ENCODE measurements at regions not wholly inside any gene's neighbourhood (a gene's known extent, or its start where the extent isn't known, plus 50 kb on each side); places are given as distances from the start of the nearest gene placed in this dataset.

GRCh38 chr3:67324554-67324953 is 326.4 kb downstream of the KBTBD8 start:
- TF ChIP-seq USF2 (IDR thresholded peaks at IDR 0.05; ENCODE audit: low read depth, low read length): no peak
- no peak for TF ChIP-seq MAZ (IDR thresholded peaks at IDR 0.05; ENCODE audit: borderline replicate concordance, low read depth, low read length)
- TF ChIP-seq POLR2A (IDR thresholded peaks at IDR 0.05; ENCODE audit: low read depth, low read length): no peak
- TF ChIP-seq MAFK (IDR thresholded peaks at IDR 0.05; ENCODE audit: low read depth, low read length): no peak
- no peak for TF ChIP-seq CTCF (conservative IDR thresholded peaks at IDR 0.05; ENCODE audit: low read depth, low read length)
- TF ChIP-seq FOS (IDR thresholded peaks at IDR 0.05; ENCODE audit: low read depth, low read length): no peak
- TF ChIP-seq CEBPB (IDR thresholded peaks at IDR 0.05; ENCODE audit: low read depth, low read length): no peak
- TF ChIP-seq MXI1 (IDR thresholded peaks at IDR 0.05; ENCODE audit: borderline replicate concordance, low read depth, low read length): no peak
- no peak for TF ChIP-seq BHLHE40 (IDR thresholded peaks at IDR 0.05; ENCODE audit: low read depth, low read length)
- no peak for TF ChIP-seq CHD1 (IDR thresholded peaks at IDR 0.05; ENCODE audit: low read depth, low read length)
- no peak for TF ChIP-seq ELK1 (IDR thresholded peaks at IDR 0.05; ENCODE audit: borderline replicate concordance, low read depth, low read length)
- TF ChIP-seq SMC3 (IDR thresholded peaks at IDR 0.05; ENCODE audit: low read depth, low read length): no peak
- TF ChIP-seq RCOR1 (IDR thresholded peaks at IDR 0.05; ENCODE audit: insufficient replicate concordance, low read length): no peak
- no peak for TF ChIP-seq RAD21 (IDR thresholded peaks at IDR 0.05; ENCODE audit: low read length)
